HL-60 (cell line): ENCODE measurements at regions not wholly inside any gene's neighbourhood (a gene's known extent, or its start where the extent isn't known, plus 50 kb on each side); places are given as distances from the start of the nearest gene placed in this dataset.

ENCODE experiments used
- DNase-seq, 2 experiments: peaks; one replicate each; pipeline ENCODE4 v3.0.0-alpha.2; 2010 to 2020; ENCODE audit warnings: low read depth in 1 of 2, low spot score in 1 of 2
- H3K27ac ChIP-seq: fragments of 250-450 bp; sonication (Bioruptor Pico); replicated peaks from 2 replicates; pipeline ENCODE4 v1.5.1; 2020; ENCODE audit warnings: mild to moderate bottlenecking, moderate library complexity
- H3K27me3 ChIP-seq: fragments of 250-450 bp; sonication (Bioruptor Pico); 2 replicates; pipeline ENCODE4 v1.5.1; 2021; ENCODE audit warnings: mild to moderate bottlenecking, moderate library complexity; ENCODE audit not compliant: insufficient read depth, poor library complexity, severe bottlenecking
- H3K4me3 ChIP-seq: replicated peaks from 2 replicates; pipeline ENCODE4 v1.5.1; 2011; ENCODE audit warnings: mild to moderate bottlenecking, control low read depth, low read length; ENCODE audit not compliant: insufficient read depth
- GABPA ChIP-seq: IDR thresholded peaks from 2 replicates; pipeline ENCODE4 v1.6.1; 2012; ENCODE audit warnings: low read depth
- POLR2AphosphoS5 ChIP-seq: IDR thresholded peaks from 2 replicates; pipeline ENCODE4 v1.6.1; 2012; ENCODE audit warnings: low read depth
- SPI1 ChIP-seq: IDR thresholded peaks from 2 replicates; pipeline ENCODE4 v1.6.1; 2012; ENCODE audit warnings: low read depth, mild to moderate bottlenecking, borderline replicate concordance
- TF ChIP-seq, protein P1 (sequence below): IDR thresholded peaks from one replicate; pipeline ENCODE4 v1.5.1; 2011; ENCODE audit warnings: low read length, control low read depth, inconsistent platforms; ENCODE audit not compliant: insufficient read depth
- TF ChIP-seq, protein P2 (sequence below): IDR thresholded peaks from 2 replicates; pipeline ENCODE4 v1.6.1; 2012; ENCODE audit warnings: low read depth; ENCODE audit not compliant: insufficient replicate concordance

DNA sequence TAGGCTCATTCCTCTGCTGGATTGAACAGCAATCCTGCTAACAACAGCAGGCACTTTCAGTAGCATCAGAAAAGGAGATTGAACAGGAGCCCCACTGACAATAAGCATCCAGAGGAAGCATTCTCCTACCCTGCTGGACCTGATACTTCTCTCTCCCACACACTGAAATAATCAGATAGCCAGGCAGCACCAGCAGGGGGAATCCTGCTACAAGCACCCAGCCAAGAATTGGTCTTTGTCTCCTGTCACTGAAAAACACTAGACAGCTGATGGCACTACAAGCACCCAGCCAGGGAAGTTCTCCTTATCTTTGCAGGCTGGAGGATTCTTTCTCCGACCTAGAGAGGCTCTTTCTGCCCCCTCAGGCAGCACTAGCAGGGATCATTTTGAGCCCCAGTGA, 444.3 kb upstream of the GRIA3 start:
- H3K27me3 ChIP-seq = no peaks in the 10 kb centered on the region
- DNase-seq = no peak
- TF ChIP-seq POLR2AphosphoS5 = no peak
- TF ChIP-seq, protein P1, sequence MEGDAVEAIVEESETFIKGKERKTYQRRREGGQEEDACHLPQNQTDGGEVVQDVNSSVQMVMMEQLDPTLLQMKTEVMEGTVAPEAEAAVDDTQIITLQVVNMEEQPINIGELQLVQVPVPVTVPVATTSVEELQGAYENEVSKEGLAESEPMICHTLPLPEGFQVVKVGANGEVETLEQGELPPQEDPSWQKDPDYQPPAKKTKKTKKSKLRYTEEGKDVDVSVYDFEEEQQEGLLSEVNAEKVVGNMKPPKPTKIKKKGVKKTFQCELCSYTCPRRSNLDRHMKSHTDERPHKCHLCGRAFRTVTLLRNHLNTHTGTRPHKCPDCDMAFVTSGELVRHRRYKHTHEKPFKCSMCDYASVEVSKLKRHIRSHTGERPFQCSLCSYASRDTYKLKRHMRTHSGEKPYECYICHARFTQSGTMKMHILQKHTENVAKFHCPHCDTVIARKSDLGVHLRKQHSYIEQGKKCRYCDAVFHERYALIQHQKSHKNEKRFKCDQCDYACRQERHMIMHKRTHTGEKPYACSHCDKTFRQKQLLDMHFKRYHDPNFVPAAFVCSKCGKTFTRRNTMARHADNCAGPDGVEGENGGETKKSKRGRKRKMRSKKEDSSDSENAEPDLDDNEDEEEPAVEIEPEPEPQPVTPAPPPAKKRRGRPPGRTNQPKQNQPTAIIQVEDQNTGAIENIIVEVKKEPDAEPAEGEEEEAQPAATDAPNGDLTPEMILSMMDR = no peak
- no peak for TF ChIP-seq GABPA
- TF ChIP-seq, protein P2, sequence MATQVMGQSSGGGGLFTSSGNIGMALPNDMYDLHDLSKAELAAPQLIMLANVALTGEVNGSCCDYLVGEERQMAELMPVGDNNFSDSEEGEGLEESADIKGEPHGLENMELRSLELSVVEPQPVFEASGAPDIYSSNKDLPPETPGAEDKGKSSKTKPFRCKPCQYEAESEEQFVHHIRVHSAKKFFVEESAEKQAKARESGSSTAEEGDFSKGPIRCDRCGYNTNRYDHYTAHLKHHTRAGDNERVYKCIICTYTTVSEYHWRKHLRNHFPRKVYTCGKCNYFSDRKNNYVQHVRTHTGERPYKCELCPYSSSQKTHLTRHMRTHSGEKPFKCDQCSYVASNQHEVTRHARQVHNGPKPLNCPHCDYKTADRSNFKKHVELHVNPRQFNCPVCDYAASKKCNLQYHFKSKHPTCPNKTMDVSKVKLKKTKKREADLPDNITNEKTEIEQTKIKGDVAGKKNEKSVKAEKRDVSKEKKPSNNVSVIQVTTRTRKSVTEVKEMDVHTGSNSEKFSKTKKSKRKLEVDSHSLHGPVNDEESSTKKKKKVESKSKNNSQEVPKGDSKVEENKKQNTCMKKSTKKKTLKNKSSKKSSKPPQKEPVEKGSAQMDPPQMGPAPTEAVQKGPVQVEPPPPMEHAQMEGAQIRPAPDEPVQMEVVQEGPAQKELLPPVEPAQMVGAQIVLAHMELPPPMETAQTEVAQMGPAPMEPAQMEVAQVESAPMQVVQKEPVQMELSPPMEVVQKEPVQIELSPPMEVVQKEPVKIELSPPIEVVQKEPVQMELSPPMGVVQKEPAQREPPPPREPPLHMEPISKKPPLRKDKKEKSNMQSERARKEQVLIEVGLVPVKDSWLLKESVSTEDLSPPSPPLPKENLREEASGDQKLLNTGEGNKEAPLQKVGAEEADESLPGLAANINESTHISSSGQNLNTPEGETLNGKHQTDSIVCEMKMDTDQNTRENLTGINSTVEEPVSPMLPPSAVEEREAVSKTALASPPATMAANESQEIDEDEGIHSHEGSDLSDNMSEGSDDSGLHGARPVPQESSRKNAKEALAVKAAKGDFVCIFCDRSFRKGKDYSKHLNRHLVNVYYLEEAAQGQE = no peak
- TF ChIP-seq SPI1 = no peak
- H3K27ac ChIP-seq = no peak overlapping the region
- H3K4me3 ChIP-seq = no peak overlapping the region

DNA sequence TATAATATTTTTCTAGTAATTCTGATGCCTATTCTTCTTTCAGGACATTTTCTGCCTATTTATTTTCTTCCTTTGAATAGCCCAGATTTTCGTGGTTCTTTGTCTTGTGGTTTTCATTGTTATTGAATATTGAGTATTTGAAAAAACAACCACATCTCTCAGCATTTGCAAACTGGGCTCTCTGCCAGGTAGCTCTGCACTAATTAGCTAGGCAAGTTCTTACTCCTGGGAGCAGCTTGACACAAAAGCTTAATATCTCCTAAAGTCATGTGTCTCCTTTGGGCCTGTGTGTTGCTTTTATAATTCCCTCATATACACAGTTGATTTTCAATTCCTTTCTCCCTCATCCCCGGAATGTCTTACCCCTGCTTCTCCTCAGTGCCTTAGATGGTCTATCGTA, 413.5 kb upstream of the GRIA3 start:
- DNase-seq = no peak
- no peak for TF ChIP-seq POLR2AphosphoS5
- TF ChIP-seq GABPA = no peak
- TF ChIP-seq, protein P1 = no peak
- TF ChIP-seq, protein P2 = no peak
- no peak for TF ChIP-seq SPI1
- Histone ChIP-seq H3K27ac (no peak overlapping the region), H3K4me3 (no peak overlapping the region), H3K27me3 (no peaks in the 10 kb centered on the region)

DNA sequence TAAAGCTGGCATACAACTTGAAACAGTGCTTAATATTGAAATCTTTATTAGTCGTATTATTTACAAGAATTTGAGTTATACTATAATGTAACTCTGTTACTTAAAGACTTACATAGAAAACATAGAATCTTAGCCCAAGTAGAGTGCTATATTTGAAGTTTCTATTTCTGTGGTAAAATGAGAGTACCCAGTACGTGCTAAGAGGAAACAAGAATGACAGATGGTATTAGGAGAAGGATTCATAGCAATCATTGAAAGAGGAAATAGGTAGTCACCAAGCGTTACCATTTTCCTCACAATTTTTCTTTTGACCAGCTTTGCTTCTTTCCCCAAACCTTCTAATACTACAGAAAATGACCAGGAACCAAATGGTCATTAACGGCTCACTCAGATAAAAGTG, 412.1 kb upstream of the GRIA3 start:
- Histone ChIP-seq H3K27me3 (no peaks in the 10 kb centered on the region), H3K4me3 (no peak overlapping the region), H3K27ac (no peak overlapping the region)
- no peak for DNase-seq
- TF ChIP-seq, protein P1 = no peak
- no peak for TF ChIP-seq SPI1
- no peak for TF ChIP-seq GABPA
- no peak for TF ChIP-seq POLR2AphosphoS5
- TF ChIP-seq, protein P2 = no peak
